Lower lobe of right lung (tissue), 2 donors: ENCODE measurements at regions not wholly inside any gene's neighbourhood (a gene's known extent, or its start where the extent isn't known, plus 50 kb on each side); places are given as distances from the start of the nearest gene placed in this dataset.

Source experiments
- ATAC-seq, 2 donors: fragments of 200-7000 bp; cut with Tn5 transposase; one replicate each; pipeline ENCODE4 v1.9.1; 2020 to 2022; ENCODE audit warnings: mild to moderate bottlenecking in 2 of 2, moderate library complexity in 2 of 2
- DNase-seq: peaks from one replicate; pipeline ENCODE4 v3.0.0-alpha.2; 2020
- H3K27ac ChIP-seq: fragments of 200-600 bp; one replicate; pipeline ENCODE4 v1.8.0; 2022
- H3K27me3 ChIP-seq: fragments of 200-600 bp; one replicate; pipeline ENCODE4 v1.8.0; 2022; ENCODE audit warnings: low read depth
- H3K36me3 ChIP-seq: fragments of 200-600 bp; one replicate; pipeline ENCODE4 v1.8.0; 2022; ENCODE audit warnings: mild to moderate bottlenecking
- H3K4me1 ChIP-seq: fragments of 200-600 bp; one replicate; pipeline ENCODE4 v1.8.0; 2022
- H3K4me3 ChIP-seq: fragments of 200-600 bp; one replicate; pipeline ENCODE4 v1.8.0; 2022; ENCODE audit warnings: mild to moderate bottlenecking
- H3K9me3 ChIP-seq: fragments of 200-600 bp; one replicate; pipeline ENCODE4 v1.8.0; 2022
- intact Hi-C: fragments of 100-400 bp; cut with DNase I; formaldehyde crosslinking; loops from one replicate; pipeline ENCODE4 v1.11.0; 2022
- TF ChIP-seq, protein P1 (sequence below): fragments of 200-600 bp; IDR thresholded peaks from one replicate; pipeline ENCODE4 v1.8.0; 2022; ENCODE audit warnings: antibody characterized with exemption, mild to moderate bottlenecking
- donor health status: DM: no; HTN: yes; CAD: no; lungs with severe emphysema.

DNA sequence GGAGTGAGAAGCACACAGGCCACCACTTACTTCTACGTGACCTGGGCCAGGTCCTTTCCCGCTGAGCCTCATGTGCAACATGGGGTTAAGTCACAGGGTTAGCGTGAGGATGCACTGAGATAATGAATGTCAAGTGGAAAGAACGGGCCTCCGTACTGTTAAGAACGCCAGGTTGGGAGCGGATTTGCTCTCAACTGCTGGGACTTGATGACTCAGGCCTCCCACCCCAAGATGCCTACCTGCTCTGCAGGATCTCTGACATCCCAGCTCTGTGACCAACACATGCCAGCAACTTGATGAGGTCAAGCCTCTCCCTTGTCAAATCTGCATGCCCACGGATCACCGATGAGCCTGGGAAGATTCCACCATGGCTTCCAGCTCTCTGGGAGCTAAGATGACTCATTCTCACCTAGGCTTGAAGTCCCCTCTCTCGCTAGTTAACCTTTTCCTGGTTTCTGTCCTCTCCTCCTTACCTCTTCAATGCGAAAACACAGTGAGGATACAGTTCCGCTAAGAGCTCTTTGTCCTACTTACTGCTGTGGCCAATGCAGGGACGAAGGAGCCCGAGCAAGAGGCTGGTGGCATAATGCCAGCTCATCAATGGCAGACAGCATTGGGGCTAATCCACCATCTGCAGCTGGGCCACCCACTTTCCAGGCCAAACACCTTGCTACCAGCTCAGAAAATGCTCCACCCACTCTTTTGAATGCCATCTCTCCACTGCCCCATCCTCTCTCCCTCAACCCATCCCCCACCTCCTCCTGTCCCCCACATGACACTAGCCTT, 67.6 kb downstream of the PJA1 start:
- no peaks in the 10 kb centered on the region for H3K27me3 ChIP-seq
- no peak for DNase-seq
- no peak overlapping the region for H3K27ac ChIP-seq
- no peaks in the 10 kb centered on the region for H3K4me1 ChIP-seq
- no peak overlapping the region for H3K4me3 ChIP-seq
- H3K9me3 ChIP-seq = no peaks in the 10 kb centered on the region
- TF ChIP-seq, protein P1, sequence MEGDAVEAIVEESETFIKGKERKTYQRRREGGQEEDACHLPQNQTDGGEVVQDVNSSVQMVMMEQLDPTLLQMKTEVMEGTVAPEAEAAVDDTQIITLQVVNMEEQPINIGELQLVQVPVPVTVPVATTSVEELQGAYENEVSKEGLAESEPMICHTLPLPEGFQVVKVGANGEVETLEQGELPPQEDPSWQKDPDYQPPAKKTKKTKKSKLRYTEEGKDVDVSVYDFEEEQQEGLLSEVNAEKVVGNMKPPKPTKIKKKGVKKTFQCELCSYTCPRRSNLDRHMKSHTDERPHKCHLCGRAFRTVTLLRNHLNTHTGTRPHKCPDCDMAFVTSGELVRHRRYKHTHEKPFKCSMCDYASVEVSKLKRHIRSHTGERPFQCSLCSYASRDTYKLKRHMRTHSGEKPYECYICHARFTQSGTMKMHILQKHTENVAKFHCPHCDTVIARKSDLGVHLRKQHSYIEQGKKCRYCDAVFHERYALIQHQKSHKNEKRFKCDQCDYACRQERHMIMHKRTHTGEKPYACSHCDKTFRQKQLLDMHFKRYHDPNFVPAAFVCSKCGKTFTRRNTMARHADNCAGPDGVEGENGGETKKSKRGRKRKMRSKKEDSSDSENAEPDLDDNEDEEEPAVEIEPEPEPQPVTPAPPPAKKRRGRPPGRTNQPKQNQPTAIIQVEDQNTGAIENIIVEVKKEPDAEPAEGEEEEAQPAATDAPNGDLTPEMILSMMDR = no peak
- H3K36me3 ChIP-seq = no peaks in the 10 kb centered on the region
- no peak for ATAC-seq
- intact Hi-C loops = no loop called here

DNA sequence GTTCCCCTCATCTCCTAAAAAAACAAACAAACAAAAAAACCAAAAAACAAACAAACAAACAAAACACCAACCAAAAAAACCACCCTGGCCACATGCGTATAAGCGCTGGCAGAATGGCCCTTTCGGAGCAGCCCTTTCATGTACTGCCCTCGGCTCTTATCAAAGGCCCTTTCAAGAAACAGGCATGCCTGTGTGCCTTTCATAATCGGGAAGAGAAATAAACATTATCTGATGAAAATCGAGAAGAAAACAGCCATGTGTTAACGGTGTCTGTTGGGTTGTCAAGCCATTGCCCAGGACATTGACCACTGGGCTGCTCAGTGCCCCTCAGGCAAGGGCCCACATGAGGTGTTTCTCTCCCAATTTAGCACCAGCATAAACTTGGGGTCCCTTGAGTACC, 68.3 kb downstream of the PJA1 start:
- no peaks in the 10 kb centered on the region for H3K27me3 ChIP-seq
- no peak overlapping the region for H3K27ac ChIP-seq
- no peaks in the 10 kb centered on the region for H3K9me3 ChIP-seq
- DNase-seq (no peak), ATAC-seq (no peak)
- no peaks in the 10 kb centered on the region for H3K36me3 ChIP-seq
- no peak overlapping the region for H3K4me3 ChIP-seq
- intact Hi-C loops = no loop called here
- TF ChIP-seq, protein P1 = no peak
- H3K4me1 ChIP-seq = no peaks in the 10 kb centered on the region

DNA sequence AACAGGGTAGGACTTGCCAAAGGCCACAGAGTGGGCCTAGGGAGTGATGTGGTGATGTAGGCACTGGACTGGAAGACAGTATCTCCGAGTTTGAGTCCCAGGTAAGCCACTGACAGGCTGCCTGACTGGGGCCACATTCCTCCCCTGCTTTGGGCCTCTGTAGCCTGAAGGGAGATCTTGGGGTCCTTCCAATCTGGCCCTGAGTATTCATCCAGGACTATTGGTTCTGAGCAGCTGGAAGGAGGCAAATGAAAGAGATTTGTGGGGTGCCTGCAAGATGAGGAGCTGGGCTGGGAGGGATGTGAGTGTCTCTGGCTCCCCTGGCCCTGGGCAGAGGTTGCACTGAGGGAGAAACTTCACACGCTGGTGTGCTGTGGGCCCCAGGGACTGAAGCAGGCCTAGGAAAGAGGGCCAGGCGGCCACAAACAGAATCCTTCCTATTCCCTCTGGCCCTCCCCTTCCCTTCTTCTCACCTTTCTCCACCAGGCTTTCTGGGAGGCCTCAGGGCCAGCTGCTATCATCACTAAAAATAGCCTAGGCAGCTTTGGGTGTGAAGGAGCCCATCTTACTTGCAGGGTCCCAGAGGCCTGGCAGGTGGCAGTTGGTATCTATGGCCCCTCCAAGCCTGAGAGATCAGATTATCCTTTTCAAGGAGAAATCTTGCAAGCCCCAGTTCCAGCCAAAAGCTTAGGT, 70.1 kb downstream of the PJA1 start:
- intact Hi-C loops = no loop called here
- TF ChIP-seq, protein P1 = no peak
- no peaks in the 10 kb centered on the region for H3K36me3 ChIP-seq
- DNase-seq (no peak), ATAC-seq (no peak)
- H3K4me1 ChIP-seq = no peaks in the 10 kb centered on the region
- H3K27me3 ChIP-seq = no peaks in the 10 kb centered on the region
- H3K9me3 ChIP-seq = no peaks in the 10 kb centered on the region
- no peak overlapping the region for H3K27ac ChIP-seq
- no peak overlapping the region for H3K4me3 ChIP-seq

DNA sequence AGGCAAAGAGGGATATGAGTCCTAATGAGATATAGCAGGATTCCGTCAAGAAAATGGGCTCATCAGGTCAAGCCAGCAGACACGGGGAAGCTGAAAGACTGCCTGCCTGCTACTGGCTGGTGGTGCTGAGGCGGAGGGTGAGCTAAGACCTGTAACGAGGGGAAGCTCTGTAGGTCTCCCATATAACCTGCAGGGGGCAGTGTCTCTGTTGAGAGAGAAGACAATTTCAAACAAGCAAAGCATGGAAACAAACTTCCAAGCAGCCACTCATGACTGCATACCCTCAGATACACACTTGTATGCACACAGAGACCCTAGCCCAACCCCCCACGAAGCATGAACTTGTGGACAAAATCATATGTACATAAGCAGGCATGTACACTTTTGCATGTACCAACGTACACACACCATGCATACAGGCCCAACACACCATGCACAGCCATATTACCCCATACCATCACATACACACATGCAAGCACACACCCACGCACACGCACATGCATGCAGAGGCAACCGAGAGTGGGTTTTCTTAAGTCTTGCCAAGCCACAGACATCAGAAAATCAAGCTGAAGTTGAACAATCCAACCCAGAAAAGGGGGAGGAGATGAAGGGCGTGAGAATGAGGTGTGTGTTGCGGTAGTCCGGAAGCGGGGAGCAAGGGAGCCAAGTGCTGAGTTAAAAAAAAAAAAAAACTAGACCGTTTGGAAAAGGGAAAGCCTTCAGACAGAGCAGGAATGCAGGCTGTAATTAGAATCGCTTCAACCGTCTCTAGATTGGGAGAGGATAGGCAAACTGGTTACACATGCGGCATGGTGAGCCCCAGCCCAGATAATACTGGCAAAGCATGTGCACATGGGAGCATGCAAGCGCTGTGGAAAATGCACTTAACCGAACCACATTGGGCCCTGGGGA, 71.0 kb downstream of the PJA1 start:
- no peak for DNase-seq
- no peaks in the 10 kb centered on the region for H3K36me3 ChIP-seq
- H3K27me3 ChIP-seq = no peaks in the 10 kb centered on the region
- ATAC-seq = peak; percentile 51 to 60
- H3K27ac ChIP-seq = no peak overlapping the region
- H3K4me3 ChIP-seq = no peak overlapping the region
- TF ChIP-seq, protein P1 = peak; percentile 46
- intact Hi-C loops = no loop called here
- no peaks in the 10 kb centered on the region for H3K9me3 ChIP-seq
- no peaks in the 10 kb centered on the region for H3K4me1 ChIP-seq

DNA sequence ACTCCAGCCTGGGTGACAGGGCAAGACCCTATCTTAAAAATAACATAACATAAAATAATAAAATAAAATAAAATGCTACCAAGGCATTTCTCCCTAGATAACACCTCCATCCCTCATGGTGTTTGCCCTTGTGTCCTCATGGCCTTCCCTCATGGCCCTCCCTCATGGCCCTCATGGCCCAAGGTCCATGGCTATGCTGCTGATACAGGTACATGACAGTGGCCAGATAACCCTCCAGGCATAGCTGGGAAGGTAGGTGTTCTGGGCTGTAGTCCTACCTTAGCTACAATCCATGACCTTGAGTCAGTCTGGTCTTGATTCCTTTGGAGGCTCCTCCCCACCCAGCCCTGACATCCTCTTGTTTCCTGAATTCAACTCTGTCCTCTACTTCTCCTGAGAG, 75.2 kb downstream of the PJA1 start:
- ATAC-seq (no peak), DNase-seq (no peak)
- no peaks in the 10 kb centered on the region for H3K9me3 ChIP-seq
- H3K4me1 ChIP-seq = no peaks in the 10 kb centered on the region
- TF ChIP-seq, protein P1 = no peak
- intact Hi-C loops = no loop called here
- no peak overlapping the region for H3K27ac ChIP-seq
- H3K27me3 ChIP-seq = no peaks in the 10 kb centered on the region
- H3K36me3 ChIP-seq = no peaks in the 10 kb centered on the region
- no peak overlapping the region for H3K4me3 ChIP-seq
